ENCODE measurements at regions not wholly inside any gene's neighbourhood (a gene's known extent, or its start where the extent isn't known, plus 50 kb on each side); places are given as distances from the start of the nearest gene placed in this dataset.

- H3K9ac ChIP-seq (ENCODE audit: low read depth in 2 of 2, low read length in 2 of 2): no peak overlapping the region
- no peaks in the 10 kb centered on the region for H3K27me3 ChIP-seq
- no peak for DNase-seq
- H3K36me3 ChIP-seq: no peaks in the 10 kb centered on the region
- intact Hi-C loops (cut with DNase I): no loop called here
- TF ChIP-seq CTCF (IDR thresholded peaks at IDR 0.05): no peak
- H3K4me1 ChIP-seq: no peaks in the 10 kb centered on the region
- no peak overlapping the region for H3K4me3 ChIP-seq
- H3K9me3 ChIP-seq: no peaks in the 10 kb centered on the region
- no peak overlapping the region for H3K27ac ChIP-seq
These were observed 825.4 kb downstream of the UQCRFS1 start for GRCh38 chr19:28387507-28387906.

DNA sequence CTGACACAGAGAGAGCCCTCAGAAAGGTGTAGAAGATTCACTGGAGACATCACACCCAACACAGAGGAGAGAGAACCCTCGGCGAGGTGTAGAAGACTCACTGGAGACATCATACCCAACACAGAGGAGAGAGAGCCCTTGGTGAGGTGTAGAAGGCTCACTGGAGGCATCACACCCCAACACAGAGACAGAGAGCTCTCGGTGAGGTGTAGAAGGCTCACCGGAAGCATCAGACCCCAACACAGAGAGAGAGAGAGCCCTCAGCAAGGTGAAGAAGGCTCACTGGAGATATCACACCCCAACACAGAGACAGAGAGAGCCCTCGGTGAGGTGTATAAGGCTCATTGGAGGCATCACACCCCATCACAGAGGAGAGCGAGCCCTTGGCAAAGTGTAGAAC, 826.5 kb downstream of the UQCRFS1 start:
- Histone ChIP-seq H3K4me3 (no peak overlapping the region), H3K9me3 (no peaks in the 10 kb centered on the region), H3K27me3 (no peaks in the 10 kb centered on the region), H3K9ac (ENCODE audit: low read depth in 2 of 2, low read length in 2 of 2) (no peak overlapping the region), H3K4me1 (no peaks in the 10 kb centered on the region), H3K36me3 (no peaks in the 10 kb centered on the region), H3K27ac (no peak overlapping the region)
- TF ChIP-seq CTCF (IDR thresholded peaks at IDR 0.05): no peak
- no peak for DNase-seq
- intact Hi-C loops (cut with DNase I): no loop called here

GRCh38 chr19:28386066-28386465, 826.9 kb downstream of the UQCRFS1 start:
- DNase-seq: no peak
- intact Hi-C loops (cut with DNase I): no loop called here
- Histone ChIP-seq H3K4me3 (no peak overlapping the region), H3K36me3 (no peaks in the 10 kb centered on the region), H3K9me3 (no peaks in the 10 kb centered on the region), H3K27ac (no peak overlapping the region), H3K27me3 (no peaks in the 10 kb centered on the region), H3K4me1 (no peaks in the 10 kb centered on the region), H3K9ac (ENCODE audit: low read depth in 2 of 2, low read length in 2 of 2) (no peak overlapping the region)
- no peak for TF ChIP-seq CTCF (IDR thresholded peaks at IDR 0.05)

- no peak overlapping the region for H3K9ac ChIP-seq (ENCODE audit: low read depth in 2 of 2, low read length in 2 of 2)
- H3K4me3 ChIP-seq: no peak overlapping the region
- no peak overlapping the region for H3K27ac ChIP-seq
- TF ChIP-seq CTCF (IDR thresholded peaks at IDR 0.05): no peak
- DNase-seq: no peak
- no peaks in the 10 kb centered on the region for H3K4me1 ChIP-seq
- H3K9me3 ChIP-seq: no peaks in the 10 kb centered on the region
- H3K36me3 ChIP-seq: no peaks in the 10 kb centered on the region
- intact Hi-C loops (cut with DNase I): no loop called here
- no peaks in the 10 kb centered on the region for H3K27me3 ChIP-seq
These were observed 835.9 kb downstream of the UQCRFS1 start for GRCh38 chr19:28377077-28377476.

DNA sequence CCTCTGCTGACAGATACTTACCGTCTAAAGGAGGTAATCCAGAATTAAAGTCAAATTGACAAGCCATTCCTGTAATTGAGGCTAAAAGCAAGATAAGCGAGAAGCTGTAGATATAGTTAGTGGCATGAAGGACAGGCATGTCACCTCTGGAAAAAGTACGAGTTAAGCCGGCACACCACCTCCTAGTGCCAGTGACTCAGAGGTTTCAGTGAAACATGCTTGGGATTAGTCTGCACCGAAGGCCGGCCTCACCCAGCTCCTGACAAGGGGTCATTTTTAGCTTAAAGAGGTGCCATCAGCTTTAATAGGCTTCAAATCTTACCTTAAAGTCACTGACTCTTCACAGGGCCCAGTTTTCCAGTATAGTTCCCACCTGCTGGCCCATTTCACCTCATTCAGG, 838.0 kb downstream of the UQCRFS1 start:
- TF ChIP-seq CTCF (IDR thresholded peaks at IDR 0.05): no peak
- no peak for DNase-seq
- Histone ChIP-seq H3K4me3 (no peak overlapping the region), H3K9ac (ENCODE audit: low read depth in 2 of 2, low read length in 2 of 2) (no peak overlapping the region), H3K4me1 (no peaks in the 10 kb centered on the region), H3K27me3 (no peaks in the 10 kb centered on the region), H3K9me3 (no peaks in the 10 kb centered on the region), H3K36me3 (no peaks in the 10 kb centered on the region), H3K27ac (no peak overlapping the region)
- intact Hi-C loops (cut with DNase I): no loop called here
